PC-3 (cell line): ENCODE measurements at regions not wholly inside any gene's neighbourhood (a gene's known extent, or its start where the extent isn't known, plus 50 kb on each side); places are given as distances from the start of the nearest gene placed in this dataset.

Experiments
- ATAC-seq: fragments of 200-7000 bp; cut with Tn5 transposase; 2 replicates; pipeline ENCODE4 v1.9.1; 2020; ENCODE audit warnings: mild to moderate bottlenecking, moderate library complexity
- BruUV-seq: library from RNA; stranded (reverse); fragments of 400-500 nt; replicated peaks from 2 replicates; lab custom pipeline; 2021; lab: Mats Ljungman, UMichigan
- CTCF ChIA-PET: fragments of 300-600 bp; sonication (Branson Sonifier 250); formaldehyde crosslinking; loops from one replicate; lab custom pipeline; 2022; ENCODE audit warnings: antibody characterized with exemption; lab: Charles Lee
- POLR2A ChIA-PET: fragments of 300-600 bp; sonication (Branson Sonifier 250); formaldehyde crosslinking; loops from one replicate; lab custom pipeline; 2022; ENCODE audit warnings: antibody characterized with exemption; ENCODE audit not compliant: unreplicated experiment; lab: Charles Lee
- DNase-seq: peaks from one replicate; pipeline ENCODE4 v3.0.0-alpha.2; 2015
- H2AFZ ChIP-seq: fragments of 300-600 bp; sonication (generic); 2 replicates; pipeline ENCODE4 v1.6.0; 2016; ENCODE audit warnings: antibody characterized with exemption, low read length
- H3F3A ChIP-seq: fragments of 300-600 bp; sonication (generic); one replicate; pipeline ENCODE4 v1.6.0; 2017; ENCODE audit warnings: antibody characterized with exemption, low read length, control low read depth, mild to moderate bottlenecking; ENCODE audit not compliant: unreplicated experiment
- H3K27ac ChIP-seq: fragments of 300-600 bp; sonication (generic); 2 replicates; pipeline ENCODE4 v1.5.1; 2016; ENCODE audit warnings: mild to moderate bottlenecking, low read length
- H3K27me3 ChIP-seq: fragments of 300-600 bp; sonication (generic); 2 replicates; pipeline ENCODE4 v1.6.1; 2016; ENCODE audit warnings: low read length, mixed read lengths
- H3K36me3 ChIP-seq: fragments of 300-600 bp; sonication (generic); 2 replicates; pipeline ENCODE4 v1.6.1; 2016; ENCODE audit warnings: low read depth, mixed run types, low read length, mixed read lengths
- H3K4me1 ChIP-seq: fragments of 300-600 bp; sonication (generic); 2 replicates; pipeline ENCODE4 v1.5.1; 2016; ENCODE audit warnings: low read length; ENCODE audit not compliant: insufficient read depth
- H3K4me2 ChIP-seq: fragments of 300-600 bp; sonication (generic); 2 replicates; pipeline ENCODE4 v1.6.0; 2016; ENCODE audit warnings: low read length
- H3K4me3 ChIP-seq: fragments of 300-600 bp; sonication (generic); 2 replicates; pipeline ENCODE4 v1.5.1; 2016; ENCODE audit warnings: mild to moderate bottlenecking, low read length, mixed read lengths
- H3K79me2 ChIP-seq: fragments of 300-600 bp; sonication (generic); 2 replicates; pipeline ENCODE4 v1.6.1; 2017; ENCODE audit warnings: low read length, mixed read lengths
- H3K9ac ChIP-seq: fragments of 300-600 bp; sonication (generic); 2 replicates; pipeline ENCODE4 v1.6.0; 2016; ENCODE audit warnings: mild to moderate bottlenecking, low read length
- H3K9me2 ChIP-seq: fragments of 300-600 bp; sonication (generic); replicated peaks from 2 replicates; pipeline ENCODE4 v1.6.1; 2016; ENCODE audit warnings: mixed run types, low read length, mixed read lengths
- H3K9me3 ChIP-seq: fragments of 300-600 bp; sonication (generic); 2 replicates; pipeline ENCODE4 v1.6.1; 2016; ENCODE audit warnings: low read length, mixed read lengths
- H4K20me1 ChIP-seq: fragments of 300-600 bp; sonication (generic); 2 replicates; pipeline ENCODE4 v1.6.1; 2016; ENCODE audit warnings: low read length, mixed read lengths
- EZH2 ChIP-seq: fragments of 300-600 bp; sonication (generic); IDR thresholded peaks from one replicate; pipeline ENCODE4 v1.6.1; 2017; ENCODE audit warnings: antibody characterized with exemption, mild to moderate bottlenecking, low read length; ENCODE audit not compliant: unreplicated experiment
- EZH2phosphoT487 ChIP-seq: fragments of 300-600 bp; sonication (generic); IDR thresholded peaks from 2 replicates; pipeline ENCODE4 v1.6.1; 2018; ENCODE audit warnings: mild to moderate bottlenecking, antibody characterized with exemption, low read length, borderline replicate concordance
- intact Hi-C: fragments of 100-400 bp; cut with micrococcal nuclease; formaldehyde crosslinking; loops from 2 replicates; pipeline ENCODE4 v1.9.0; 2023
- TF ChIP-seq, protein P1 (sequence below): fragments of 300-600 bp; sonication (generic); conservative IDR thresholded peaks from 2 replicates; pipeline ENCODE4 v1.5.1; 2017; ENCODE audit warnings: antibody characterized with exemption, low read depth, mild to moderate bottlenecking, low read length

- H3K27me3 ChIP-seq = no peaks in the 10 kb centered on the region
- intact Hi-C loops = no loop called here
- POLR2A ChIA-PET = no interaction called here
- H4K20me1 ChIP-seq = no peaks in the 10 kb centered on the region
- H3K9ac ChIP-seq = no peak overlapping the region
- H2AFZ ChIP-seq = no peak overlapping the region
- H3K36me3 ChIP-seq = no peaks in the 10 kb centered on the region
- TF ChIP-seq, protein P1, sequence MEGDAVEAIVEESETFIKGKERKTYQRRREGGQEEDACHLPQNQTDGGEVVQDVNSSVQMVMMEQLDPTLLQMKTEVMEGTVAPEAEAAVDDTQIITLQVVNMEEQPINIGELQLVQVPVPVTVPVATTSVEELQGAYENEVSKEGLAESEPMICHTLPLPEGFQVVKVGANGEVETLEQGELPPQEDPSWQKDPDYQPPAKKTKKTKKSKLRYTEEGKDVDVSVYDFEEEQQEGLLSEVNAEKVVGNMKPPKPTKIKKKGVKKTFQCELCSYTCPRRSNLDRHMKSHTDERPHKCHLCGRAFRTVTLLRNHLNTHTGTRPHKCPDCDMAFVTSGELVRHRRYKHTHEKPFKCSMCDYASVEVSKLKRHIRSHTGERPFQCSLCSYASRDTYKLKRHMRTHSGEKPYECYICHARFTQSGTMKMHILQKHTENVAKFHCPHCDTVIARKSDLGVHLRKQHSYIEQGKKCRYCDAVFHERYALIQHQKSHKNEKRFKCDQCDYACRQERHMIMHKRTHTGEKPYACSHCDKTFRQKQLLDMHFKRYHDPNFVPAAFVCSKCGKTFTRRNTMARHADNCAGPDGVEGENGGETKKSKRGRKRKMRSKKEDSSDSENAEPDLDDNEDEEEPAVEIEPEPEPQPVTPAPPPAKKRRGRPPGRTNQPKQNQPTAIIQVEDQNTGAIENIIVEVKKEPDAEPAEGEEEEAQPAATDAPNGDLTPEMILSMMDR = no peak
- TF ChIP-seq EZH2phosphoT487 = no peak
- no peak for TF ChIP-seq EZH2
- no peak overlapping the region for H3K4me3 ChIP-seq
- no peaks in the 10 kb centered on the region for H3F3A ChIP-seq
- no peaks in the 10 kb centered on the region for H3K79me2 ChIP-seq
- CTCF ChIA-PET = no interaction called here
- H3K4me1 ChIP-seq = no peaks in the 10 kb centered on the region
- H3K9me2 ChIP-seq = no peaks in the 10 kb centered on the region
- no peak overlapping the region for H3K27ac ChIP-seq
- no peak for ATAC-seq
- no peak for DNase-seq
- BruUV-seq = no TSS peak
- H3K9me3 ChIP-seq = no peaks in the 10 kb centered on the region
- H3K4me2 ChIP-seq = no peak overlapping the region
These were observed 163.0 kb downstream of the EFNB1 start for GRCh38 chrX:68991691-68992345.

GRCh38 chrX:68990948-68991347 is 162.1 kb downstream of the EFNB1 start:
- H3K4me2 ChIP-seq = no peak overlapping the region

More at GRCh38 chrX:68990948-68991347, 162.1 kb downstream of the EFNB1 start:
- DNase-seq = no peak
- H3K9me2 ChIP-seq = no peaks in the 10 kb centered on the region
- intact Hi-C loops = no loop called here
- H3K27ac ChIP-seq = no peak overlapping the region
- ATAC-seq = no peak
- ChIA-PET POLR2A (no interaction called here), CTCF (no interaction called here)
- H3K4me3 ChIP-seq = no peak overlapping the region
- H3K9me3 ChIP-seq = no peaks in the 10 kb centered on the region
- no peaks in the 10 kb centered on the region for H3K79me2 ChIP-seq
- no TSS peak for BruUV-seq
- no peak for TF ChIP-seq EZH2phosphoT487
- no peak for TF ChIP-seq EZH2
- TF ChIP-seq, protein P1 = no peak
- no peak overlapping the region for H2AFZ ChIP-seq
- H4K20me1 ChIP-seq = no peaks in the 10 kb centered on the region
- no peaks in the 10 kb centered on the region for H3K27me3 ChIP-seq
- no peaks in the 10 kb centered on the region for H3K36me3 ChIP-seq
- H3K9ac ChIP-seq = no peak overlapping the region
- no peaks in the 10 kb centered on the region for H3K4me1 ChIP-seq
- H3F3A ChIP-seq = no peaks in the 10 kb centered on the region
